SK-N-SH treated with all-trans-retinoic acid at 6 μM for 48 hours (cell line): ENCODE measurements at regions not wholly inside any gene's neighbourhood (a gene's known extent, or its start where the extent isn't known, plus 50 kb on each side); places are given as distances from the start of the nearest gene placed in this dataset.

Experiments
- ARNTL ChIP-seq: fragments of 450-650 bp; formaldehyde crosslinking; IDR thresholded peaks from 2 replicates; pipeline ENCODE4 v1.5.0; 2020; ENCODE audit warnings: low read depth, mild to moderate bottlenecking, moderate library complexity, borderline replicate concordance
- CSDC2 ChIP-seq: fragments of 250-450 bp; sonication (Bioruptor Pico); IDR thresholded peaks from 2 replicates; pipeline ENCODE4 v1.5.0; 2020; ENCODE audit warnings: mild to moderate bottlenecking, moderate library complexity
- GLIS3 ChIP-seq: fragments of 250-450 bp; sonication (Bioruptor Pico); IDR thresholded peaks from 2 replicates; pipeline ENCODE4 v1.5.0; 2020; ENCODE audit warnings: mild to moderate bottlenecking, moderate library complexity
- ISL1 ChIP-seq: fragments of 250-450 bp; sonication (Bioruptor Pico); IDR thresholded peaks from 2 replicates; pipeline ENCODE4 v2.1.2; 2022; ENCODE audit warnings: mild to moderate bottlenecking, moderate library complexity
- PATZ1 ChIP-seq: fragments of 250-450 bp; sonication (Bioruptor Pico); IDR thresholded peaks from 2 replicates; pipeline ENCODE4 v1.8.0; 2020; ENCODE audit warnings: mild to moderate bottlenecking, moderate library complexity, borderline replicate concordance
- SNAI2 ChIP-seq: fragments of 250-450 bp; sonication (Bioruptor Pico); IDR thresholded peaks from 2 replicates; pipeline ENCODE4 v1.5.0; 2020; ENCODE audit warnings: mild to moderate bottlenecking, moderate library complexity
- TCF4 ChIP-seq: fragments of 250-450 bp; sonication (Bioruptor Pico); IDR thresholded peaks from 2 replicates; pipeline ENCODE4 v1.8.0; 2021; ENCODE audit warnings: mild to moderate bottlenecking, moderate library complexity, borderline replicate concordance
- ZC3H10 ChIP-seq: fragments of 250-450 bp; sonication (Bioruptor Pico); IDR thresholded peaks from 2 replicates; pipeline ENCODE4 v1.5.1; 2021; ENCODE audit warnings: mild to moderate bottlenecking, moderate library complexity
- ZFP3 ChIP-seq: fragments of 250-450 bp; sonication (Bioruptor Pico); IDR thresholded peaks from 2 replicates; pipeline ENCODE4 v1.5.0; 2020; ENCODE audit warnings: mild to moderate bottlenecking, moderate library complexity
- ZFP30 ChIP-seq: fragments of 450-650 bp; formaldehyde crosslinking; IDR thresholded peaks from 2 replicates; pipeline ENCODE4 v1.5.0; 2022; ENCODE audit warnings: mild to moderate bottlenecking, moderate library complexity
- ZNF565 ChIP-seq: fragments of 450-650 bp; formaldehyde crosslinking; conservative IDR thresholded peaks from 2 replicates; pipeline ENCODE4 v1.5.0; 2020; ENCODE audit warnings: low read depth, mild to moderate bottlenecking, moderate library complexity
- TF ChIP-seq, protein P1 (sequence below): fragments of 250-450 bp; sonication (Bioruptor Pico); IDR thresholded peaks from 2 replicates; pipeline ENCODE4 v1.5.1; 2021; ENCODE audit warnings: mild to moderate bottlenecking, moderate library complexity
- TF ChIP-seq, protein P2 (sequence below): fragments of 250-450 bp; sonication (Bioruptor Pico); IDR thresholded peaks from 2 replicates; pipeline ENCODE4 v1.5.1; 2020; ENCODE audit warnings: low read depth, mild to moderate bottlenecking, moderate library complexity
- TF ChIP-seq, protein P3 (sequence below): fragments of 250-450 bp; sonication (Bioruptor Pico); IDR thresholded peaks from 2 replicates; pipeline ENCODE4 v1.8.0; 2021; ENCODE audit warnings: low read depth, mild to moderate bottlenecking, moderate library complexity, borderline replicate concordance

DNA sequence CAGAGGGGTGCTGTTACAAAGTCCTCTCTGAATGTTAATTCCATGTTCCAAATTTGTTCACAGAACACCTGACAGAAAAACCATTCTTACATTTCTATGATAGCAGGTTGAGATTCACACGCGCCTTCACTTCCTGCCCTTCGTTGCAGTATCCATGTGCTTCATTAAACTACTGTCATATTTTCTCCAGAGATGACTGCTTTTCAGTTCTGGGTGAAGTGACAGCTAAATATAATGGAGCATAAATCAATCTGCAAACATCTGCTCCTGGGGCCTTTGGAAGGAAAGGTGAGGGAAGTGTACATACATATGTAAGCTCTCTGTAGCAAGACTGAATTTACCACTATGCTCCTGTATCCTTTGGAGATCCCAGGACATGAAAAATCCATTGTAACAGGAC is 750.2 kb downstream of the HDGFL1 start:
- TF ChIP-seq PATZ1 (CRISPR knock-in tag) (no peak), GLIS3 (CRISPR knock-in tag) (no peak), ZFP3 (CRISPR knock-in tag) (no peak), ZC3H10 (no peak), ZNF565 (CRISPR knock-in tag) (no peak), SNAI2 (CRISPR knock-in tag) (no peak), ZFP30 (CRISPR knock-in tag) (no peak), CSDC2 (CRISPR knock-in tag) (no peak), ARNTL (no peak), ISL1 (CRISPR knock-in tag) (no peak), TCF4 (CRISPR knock-in tag) (no peak)
- TF ChIP-seq, protein P1, sequence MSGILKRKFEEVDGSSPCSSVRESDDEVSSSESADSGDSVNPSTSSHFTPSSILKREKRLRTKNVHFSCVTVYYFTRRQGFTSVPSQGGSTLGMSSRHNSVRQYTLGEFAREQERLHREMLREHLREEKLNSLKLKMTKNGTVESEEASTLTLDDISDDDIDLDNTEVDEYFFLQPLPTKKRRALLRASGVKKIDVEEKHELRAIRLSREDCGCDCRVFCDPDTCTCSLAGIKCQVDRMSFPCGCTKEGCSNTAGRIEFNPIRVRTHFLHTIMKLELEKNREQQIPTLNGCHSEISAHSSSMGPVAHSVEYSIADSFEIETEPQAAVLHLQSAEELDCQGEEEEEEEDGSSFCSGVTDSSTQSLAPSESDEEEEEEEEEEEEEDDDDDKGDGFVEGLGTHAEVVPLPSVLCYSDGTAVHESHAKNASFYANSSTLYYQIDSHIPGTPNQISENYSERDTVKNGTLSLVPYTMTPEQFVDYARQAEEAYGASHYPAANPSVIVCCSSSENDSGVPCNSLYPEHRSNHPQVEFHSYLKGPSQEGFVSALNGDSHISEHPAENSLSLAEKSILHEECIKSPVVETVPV (CRISPR knock-in tag) = no peak
- TF ChIP-seq, protein P2, sequence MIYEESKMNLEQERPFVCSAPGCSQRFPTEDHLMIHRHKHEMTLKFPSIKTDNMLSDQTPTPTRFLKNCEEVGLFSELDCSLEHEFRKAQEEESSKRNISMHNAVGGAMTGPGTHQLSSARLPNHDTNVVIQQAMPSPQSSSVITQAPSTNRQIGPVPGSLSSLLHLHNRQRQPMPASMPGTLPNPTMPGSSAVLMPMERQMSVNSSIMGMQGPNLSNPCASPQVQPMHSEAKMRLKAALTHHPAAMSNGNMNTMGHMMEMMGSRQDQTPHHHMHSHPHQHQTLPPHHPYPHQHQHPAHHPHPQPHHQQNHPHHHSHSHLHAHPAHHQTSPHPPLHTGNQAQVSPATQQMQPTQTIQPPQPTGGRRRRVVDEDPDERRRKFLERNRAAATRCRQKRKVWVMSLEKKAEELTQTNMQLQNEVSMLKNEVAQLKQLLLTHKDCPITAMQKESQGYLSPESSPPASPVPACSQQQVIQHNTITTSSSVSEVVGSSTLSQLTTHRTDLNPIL (CRISPR knock-in tag) = no peak
- TF ChIP-seq, protein P3, sequence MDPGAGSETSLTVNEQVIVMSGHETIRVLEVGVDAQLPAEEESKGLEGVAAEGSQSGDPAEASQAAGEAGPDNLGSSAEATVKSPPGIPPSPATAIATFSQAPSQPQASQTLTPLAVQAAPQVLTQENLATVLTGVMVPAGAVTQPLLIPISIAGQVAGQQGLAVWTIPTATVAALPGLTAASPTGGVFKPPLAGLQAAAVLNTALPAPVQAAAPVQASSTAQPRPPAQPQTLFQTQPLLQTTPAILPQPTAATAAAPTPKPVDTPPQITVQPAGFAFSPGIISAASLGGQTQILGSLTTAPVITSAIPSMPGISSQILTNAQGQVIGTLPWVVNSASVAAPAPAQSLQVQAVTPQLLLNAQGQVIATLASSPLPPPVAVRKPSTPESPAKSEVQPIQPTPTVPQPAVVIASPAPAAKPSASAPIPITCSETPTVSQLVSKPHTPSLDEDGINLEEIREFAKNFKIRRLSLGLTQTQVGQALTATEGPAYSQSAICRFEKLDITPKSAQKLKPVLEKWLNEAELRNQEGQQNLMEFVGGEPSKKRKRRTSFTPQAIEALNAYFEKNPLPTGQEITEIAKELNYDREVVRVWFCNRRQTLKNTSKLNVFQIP = no peak
